Activated T-helper 1 cell treated with Interleukin-2 at 50 U/mL for 16 hours (primary cell): ENCODE measurements at regions not wholly inside any gene's neighbourhood (a gene's known extent, or its start where the extent isn't known, plus 50 kb on each side); places are given as distances from the start of the nearest gene placed in this dataset.

ENCODE experiments used
- DNase-seq: peaks from one replicate; pipeline ENCODE4 v3.0.0-alpha.2; 2020; ENCODE audit warnings: low read depth

DNA sequence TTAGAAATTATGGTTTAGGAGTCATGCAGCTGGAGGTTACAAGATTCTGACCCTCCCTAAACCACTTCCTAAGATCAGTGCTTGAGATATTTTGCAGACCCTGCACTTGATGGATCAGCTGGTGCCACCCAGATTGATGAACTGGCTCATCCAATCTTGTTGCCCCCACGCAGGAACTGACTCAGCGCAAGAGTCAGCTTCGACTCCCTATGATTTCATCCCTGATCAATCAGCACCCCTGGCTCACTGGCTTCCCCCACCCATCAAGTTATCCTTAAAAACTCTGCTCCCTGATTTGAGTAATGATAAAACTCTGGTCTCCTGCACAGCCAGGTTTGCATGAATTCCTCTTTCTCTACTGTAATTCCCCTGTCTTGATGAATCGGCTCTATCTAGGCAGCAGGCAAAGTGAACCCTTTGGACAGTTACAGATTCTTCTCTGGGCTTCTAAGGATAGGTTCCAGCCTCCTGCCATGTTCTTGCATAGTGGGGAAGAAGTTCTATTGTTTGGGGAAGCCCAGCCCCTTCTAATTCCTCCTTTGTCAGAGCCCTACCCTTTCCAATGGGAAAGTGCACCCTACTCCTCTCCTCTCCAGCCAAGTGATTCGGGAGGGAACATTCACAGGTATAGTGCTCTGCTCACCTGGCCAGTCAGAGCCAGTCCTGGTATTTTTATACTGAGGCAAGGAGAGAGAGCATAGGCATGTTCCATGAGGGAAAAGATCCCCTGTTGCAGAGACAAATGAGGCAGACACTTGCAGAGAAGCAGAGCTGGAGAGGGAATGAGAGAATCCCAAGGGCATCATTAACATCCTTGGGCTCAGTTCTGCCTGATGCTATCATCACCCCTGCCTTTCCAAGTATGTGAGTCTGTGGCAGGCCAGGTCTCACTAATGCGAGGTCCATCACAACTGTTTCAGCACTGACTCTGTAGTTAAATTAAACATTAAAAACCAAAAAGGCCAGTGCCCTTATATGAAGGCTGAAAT, 224.4 kb upstream of the GALNT17 start:
- no peak for DNase-seq

DNA sequence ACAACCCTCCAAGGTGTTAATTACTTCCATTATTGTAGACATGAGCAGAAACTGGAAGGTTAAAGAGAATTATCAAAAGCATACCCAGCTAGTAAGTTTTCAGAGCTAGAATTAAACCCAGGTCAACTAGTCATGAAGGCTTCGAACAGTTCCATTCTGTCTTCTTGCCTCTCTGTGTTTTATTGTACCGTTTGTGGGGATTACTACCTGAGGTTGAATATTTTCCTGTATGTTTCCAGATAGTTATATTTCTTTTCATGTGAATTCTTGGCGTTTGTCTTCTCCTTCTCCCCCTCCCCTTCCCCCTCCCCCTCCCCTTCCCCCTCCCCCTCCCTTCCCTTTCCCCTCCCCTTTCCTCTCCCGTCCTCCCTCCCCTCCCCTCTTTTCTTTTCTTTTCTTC, 218.0 kb upstream of the GALNT17 start:
- DNase-seq, result no peak

GRCh38 chr7:70915067-70915466, 216.9 kb upstream of the GALNT17 start:
- DNase-seq, result no peak

DNA sequence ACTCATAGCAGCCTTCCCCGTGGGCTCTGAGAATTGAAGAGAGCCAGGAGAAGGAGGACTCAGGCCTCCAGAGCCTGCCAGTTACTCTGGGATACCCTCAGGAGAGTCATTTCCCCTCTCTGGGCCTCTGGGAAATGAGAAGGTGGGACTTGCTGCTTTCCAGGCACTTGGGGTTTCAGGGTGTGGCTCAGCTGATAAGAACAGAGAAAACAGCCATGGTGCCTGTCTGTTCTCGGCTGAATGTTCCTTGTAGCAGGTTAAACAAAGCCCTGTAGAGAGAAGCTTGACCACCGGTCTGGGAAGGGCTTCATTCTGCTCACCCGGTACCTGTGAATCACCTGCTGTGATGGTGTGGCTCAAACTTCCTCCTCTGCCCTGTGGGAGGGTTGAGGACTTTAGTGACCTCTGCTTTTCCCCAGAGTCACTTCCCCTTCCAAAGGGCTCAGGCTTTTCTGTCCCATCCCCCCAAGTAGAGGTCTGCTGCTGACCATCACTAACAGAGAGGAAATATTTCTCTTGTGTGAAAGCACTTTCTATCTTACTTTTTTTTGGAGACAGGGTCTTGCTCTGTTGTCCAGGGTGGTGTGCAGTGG, 212.4 kb upstream of the GALNT17 start:
- DNase-seq, result no peak

DNA sequence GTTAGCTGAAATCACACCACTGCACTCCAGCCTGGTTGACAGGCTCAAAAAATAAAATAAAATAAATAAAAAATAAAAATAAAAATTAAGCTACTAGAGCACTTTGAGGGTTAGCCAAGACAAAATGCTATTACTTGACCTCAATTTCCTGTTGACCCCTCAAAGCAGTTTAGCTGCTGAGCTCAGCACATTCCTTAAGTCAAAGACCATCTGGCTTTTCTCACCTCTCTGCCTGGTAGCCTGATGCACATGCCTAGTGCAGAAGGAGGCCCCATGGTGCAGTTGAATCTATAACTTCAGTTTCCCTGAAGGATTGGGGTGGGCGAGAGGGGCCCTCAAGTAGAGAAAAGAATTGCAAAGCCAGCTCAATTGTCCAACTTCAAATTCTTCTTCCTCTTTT, 211.1 kb upstream of the GALNT17 start:
- no peak for DNase-seq

DNA sequence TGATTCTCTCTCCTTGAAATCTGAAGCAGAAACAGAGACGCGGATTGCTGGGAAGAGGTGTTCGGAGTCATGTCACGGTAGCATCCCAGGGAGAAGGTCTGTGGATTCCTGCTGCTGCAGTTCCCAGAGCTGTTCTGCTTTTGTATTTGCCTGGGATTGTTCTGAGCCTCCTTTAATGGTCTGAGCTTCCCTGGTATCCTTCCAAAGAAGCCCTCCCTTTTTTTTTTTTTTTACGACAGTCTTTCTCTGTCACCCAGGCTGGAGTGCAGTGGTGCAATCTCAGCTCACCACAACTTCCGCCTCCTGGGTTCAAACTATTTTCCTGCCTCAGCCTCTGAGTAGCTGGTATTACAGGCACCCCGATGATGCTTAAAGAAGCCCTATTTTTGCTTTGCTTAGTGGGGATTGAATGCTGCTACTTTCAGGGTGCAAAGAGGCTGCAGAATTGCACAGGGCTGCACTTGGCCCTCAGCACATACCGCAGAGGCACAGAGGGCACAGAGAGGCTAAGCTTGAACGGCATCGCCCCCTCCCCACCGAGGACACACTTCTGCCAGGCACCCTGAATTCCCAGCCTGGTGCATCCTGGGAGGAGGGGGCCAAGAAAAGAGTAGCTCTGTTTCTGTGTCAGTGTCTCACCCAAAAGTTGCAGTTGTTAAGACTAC, 208.6 kb upstream of the GALNT17 start:
- no peak for DNase-seq

DNA sequence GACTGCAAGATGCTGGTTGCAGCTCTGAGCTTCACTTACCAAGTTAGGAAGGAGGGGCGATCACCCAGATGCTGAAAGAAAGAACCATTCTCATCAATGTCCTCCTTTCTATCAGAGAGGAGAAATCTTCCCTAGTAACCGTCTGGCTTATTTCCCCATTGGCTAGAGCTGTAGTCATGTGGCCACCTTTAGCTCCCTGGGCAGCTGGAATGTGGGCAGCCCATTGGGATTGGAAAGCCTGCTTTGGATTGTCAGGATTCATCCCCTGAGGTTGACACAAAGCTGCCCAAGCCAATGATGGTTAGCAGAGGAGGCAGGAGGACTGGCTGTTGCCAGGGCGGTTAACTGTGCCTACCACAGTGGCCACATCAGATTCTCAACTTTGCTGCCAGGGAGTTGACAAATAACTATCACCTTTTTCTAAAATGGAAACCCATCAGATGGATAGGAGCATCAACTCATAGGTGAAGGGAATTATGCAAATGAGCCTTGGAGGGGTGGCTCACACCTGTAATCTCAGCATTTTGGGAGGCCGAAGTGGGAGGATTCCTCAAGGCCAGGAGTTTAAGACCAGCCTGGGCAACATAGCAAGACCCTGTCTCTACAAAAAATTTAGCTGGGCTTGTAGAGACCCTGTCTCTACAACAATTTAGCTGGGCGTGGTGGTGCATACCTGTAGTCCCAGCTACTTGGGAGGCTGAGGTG, 206.4 kb upstream of the GALNT17 start:
- DNase-seq, result no peak

DNA sequence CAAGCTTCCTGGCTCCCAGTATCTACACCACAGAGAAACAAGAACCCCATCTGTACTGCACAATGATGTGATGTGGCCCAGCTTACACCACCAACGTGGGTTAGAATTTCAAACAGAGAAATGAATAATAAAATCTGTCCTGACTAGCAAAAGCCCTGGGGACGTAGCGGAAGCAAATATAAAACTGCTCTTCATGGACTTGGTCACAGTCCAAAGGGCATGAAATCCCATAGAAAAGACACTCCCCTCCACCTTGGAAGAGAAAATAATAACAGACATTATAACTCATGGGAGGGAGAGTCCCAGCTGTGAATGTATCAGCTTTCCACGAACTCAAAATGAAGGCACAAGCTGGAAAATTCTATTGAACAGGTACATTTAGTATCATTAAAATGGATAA, 205.3 kb upstream of the GALNT17 start:
- no peak for DNase-seq

GRCh38 chr7:70935311-70935710, 196.6 kb upstream of the GALNT17 start:
- no peak for DNase-seq

DNA sequence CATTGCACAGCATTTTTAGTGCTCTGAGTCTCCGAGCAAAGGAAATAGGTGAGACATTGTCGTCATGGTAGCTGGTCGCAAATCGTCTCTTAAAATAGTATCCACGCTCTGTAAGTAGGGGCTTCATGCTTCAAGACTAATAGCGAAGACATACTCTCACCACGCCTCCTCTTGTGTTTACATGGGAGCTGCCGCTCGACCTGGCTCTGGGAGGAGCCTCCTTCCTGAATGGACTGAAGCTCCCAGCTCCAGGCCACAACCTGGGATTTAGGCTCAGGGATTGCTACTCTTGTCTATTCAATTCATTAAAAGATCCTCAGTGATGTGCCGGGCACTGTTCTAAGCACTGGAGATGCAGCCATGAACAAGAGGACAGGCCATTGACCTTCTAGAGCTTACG, 196.1 kb upstream of the GALNT17 start:
- DNase-seq, result no peak

DNA sequence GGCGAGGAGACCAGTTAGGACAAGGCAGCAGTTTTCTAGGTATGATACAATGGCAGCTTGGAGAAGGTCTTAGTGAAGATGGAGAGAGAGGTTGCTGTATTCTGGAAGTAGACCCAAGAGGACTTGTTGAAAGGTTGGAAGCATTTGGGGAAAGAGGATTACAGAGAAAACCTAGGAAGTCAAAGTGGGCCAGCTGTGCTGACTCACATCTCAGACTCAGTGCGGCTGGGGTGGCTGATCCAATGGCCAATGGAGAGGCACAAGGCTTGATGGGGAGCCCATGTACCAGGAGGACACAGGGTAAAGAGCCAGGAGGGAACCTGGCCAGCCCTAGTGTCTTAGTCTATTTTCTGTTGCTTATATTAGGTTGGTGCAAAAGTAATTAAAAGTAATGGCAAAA, 194.5 kb upstream of the GALNT17 start:
- DNase-seq, result no peak

- no peak for DNase-seq
These were observed 191.3 kb upstream of the GALNT17 start for GRCh38 chr7:70940597-70940996.

- DNase-seq, result no peak
These were observed 189.2 kb upstream of the GALNT17 start for GRCh38 chr7:70942791-70943190.

DNA sequence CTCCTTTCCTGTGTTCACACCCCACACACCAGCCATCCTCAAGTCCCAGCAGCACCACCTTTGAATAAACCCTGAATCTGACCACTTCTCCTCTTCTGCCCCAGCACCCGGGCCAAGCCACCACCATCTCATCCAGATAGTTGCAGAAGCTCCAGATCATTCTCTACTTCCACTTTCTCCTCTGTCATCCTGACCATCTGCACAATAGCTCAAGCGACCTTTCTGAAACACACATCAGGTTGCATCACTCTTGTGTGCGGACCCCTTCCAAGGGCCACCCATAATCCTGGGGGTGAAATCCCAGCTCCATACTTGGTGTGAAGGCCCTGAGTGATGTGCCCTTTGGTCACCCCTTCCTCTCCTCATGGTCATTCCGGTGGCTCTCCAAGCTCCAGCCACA, 187.4 kb upstream of the GALNT17 start:
- DNase-seq, result no peak

DNA sequence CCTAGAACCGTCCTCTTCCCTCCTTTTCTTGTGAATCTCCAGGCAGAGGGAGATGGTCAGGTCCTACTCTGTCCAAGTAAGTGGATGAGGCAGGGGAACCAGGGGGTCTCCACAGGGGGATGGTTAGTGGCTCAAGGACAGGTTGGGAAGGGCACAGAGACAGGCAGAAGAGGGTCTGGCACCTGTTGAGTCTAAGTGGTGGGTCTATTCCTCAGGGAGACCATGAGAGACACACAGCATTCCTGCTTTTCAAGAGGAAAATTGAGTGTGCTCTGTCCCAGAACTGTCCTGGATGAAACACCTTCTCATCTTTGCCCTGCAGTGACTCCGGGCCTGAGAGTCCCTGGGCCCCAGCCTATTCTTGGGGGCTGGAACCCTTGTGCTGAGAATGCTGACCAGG, 184.8 kb upstream of the GALNT17 start:
- DNase-seq, result no peak

DNA sequence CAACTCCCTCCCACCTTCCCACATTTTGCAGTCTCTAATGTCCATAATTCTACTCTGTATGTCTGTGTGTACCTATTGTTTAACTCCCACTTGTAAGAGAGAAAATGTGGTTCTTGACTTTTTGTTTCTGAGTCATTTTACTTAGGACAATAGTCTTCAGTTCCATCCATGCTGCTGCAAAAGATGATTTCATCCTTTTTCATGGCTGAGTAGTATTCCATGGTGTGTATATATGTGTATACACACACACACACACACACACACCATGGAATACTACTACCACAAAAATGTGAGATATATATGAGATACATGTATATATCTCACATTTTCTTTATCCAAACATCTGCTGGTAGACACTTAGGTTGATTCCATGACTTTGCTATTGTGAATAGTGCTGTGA, 182.1 kb upstream of the GALNT17 start:
- DNase-seq, result no peak

GRCh38 chr7:70951271-70951962, 180.5 kb upstream of the GALNT17 start:
- DNase-seq, result no peak

GRCh38 chr7:70952311-70952710, 179.6 kb upstream of the GALNT17 start:
- DNase-seq, result no peak

GRCh38 chr7:70953331-70953741, 178.6 kb upstream of the GALNT17 start:
- DNase-seq, result no peak

DNA sequence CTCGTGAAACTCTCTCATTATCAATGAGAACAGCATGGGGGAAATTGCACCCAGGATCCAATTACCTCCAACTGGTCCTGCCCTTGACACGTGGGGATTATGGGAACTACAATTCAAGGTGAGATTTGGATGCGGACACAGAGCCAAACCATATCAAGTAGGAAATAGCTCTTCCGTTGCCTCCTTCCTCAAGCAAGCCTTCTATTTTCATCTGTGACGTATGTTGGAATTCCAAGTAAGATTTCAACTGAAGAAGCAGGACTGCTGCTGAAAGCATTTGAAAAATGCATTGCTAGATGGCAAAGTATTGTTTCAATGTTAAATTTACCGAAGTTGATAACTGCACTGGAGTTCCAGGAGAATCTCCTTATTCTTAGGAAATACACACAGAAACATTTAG, 178.1 kb upstream of the GALNT17 start:
- no peak for DNase-seq

GRCh38 chr7:70972693-70973092, 159.3 kb upstream of the GALNT17 start:
- DNase-seq, result no peak

DNA sequence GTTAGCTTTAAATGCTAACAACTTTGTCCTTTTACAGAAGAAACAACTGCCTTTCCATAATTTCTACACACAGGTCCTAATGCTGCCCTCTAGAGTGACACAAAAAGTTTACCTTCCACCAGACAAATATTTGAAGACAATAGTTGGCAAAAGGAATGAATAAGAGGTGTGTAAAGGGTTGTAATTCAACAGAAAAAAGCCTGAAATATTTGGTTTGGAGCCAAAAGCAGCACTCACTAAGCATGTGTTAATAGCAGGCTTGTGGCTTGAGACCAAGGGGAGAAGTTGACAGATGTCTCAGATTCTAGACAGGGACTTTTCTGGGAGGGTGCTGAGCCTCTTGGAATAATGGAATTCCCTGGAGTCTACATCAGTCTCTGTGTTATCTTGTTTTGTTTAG, 156.2 kb upstream of the GALNT17 start:
- DNase-seq, result no peak
